MM.1S (cell line): ENCODE measurements at regions not wholly inside any gene's neighbourhood (a gene's known extent, or its start where the extent isn't known, plus 50 kb on each side); places are given as distances from the start of the nearest gene placed in this dataset.

ENCODE experiments used
- DNase-seq: peaks from one replicate; pipeline ENCODE4 v3.0.0-alpha.2; 2015
- H2AFZ ChIP-seq: fragments of 300-600 bp; sonication (generic); 2 replicates; pipeline ENCODE4 v1.6.0; 2016; ENCODE audit warnings: antibody characterized with exemption, low read length
- H3F3A ChIP-seq: fragments of 300-600 bp; sonication (generic); 2 replicates; pipeline ENCODE4 v1.6.1; 2016; ENCODE audit warnings: mild to moderate bottlenecking, antibody characterized with exemption, low read length, moderate library complexity, mixed read lengths; ENCODE audit not compliant: insufficient read depth
- H3K27ac ChIP-seq: fragments of 300-600 bp; sonication (generic); 2 replicates; pipeline ENCODE4 v1.5.1; 2016; ENCODE audit warnings: mild to moderate bottlenecking, low read length
- H3K27me3 ChIP-seq: fragments of 300-600 bp; sonication (generic); replicated peaks from 2 replicates; pipeline ENCODE4 v1.6.0; 2016; ENCODE audit warnings: low read length; ENCODE audit not compliant: insufficient read depth
- H3K36me3 ChIP-seq: fragments of 300-600 bp; sonication (generic); replicated peaks from 2 replicates; pipeline ENCODE4 v1.6.1; 2016; ENCODE audit warnings: mild to moderate bottlenecking, low read length, mixed read lengths; ENCODE audit not compliant: insufficient read depth
- H3K4me1 ChIP-seq: fragments of 300-600 bp; sonication (generic); 2 replicates; pipeline ENCODE4 v1.6.1; 2016; ENCODE audit warnings: low read length, mixed read lengths
- H3K4me2 ChIP-seq: fragments of 300-600 bp; sonication (generic); 2 replicates; pipeline ENCODE4 v1.6.0; 2016; ENCODE audit warnings: low read depth, low read length
- H3K4me3 ChIP-seq: fragments of 300-600 bp; sonication (generic); 2 replicates; pipeline ENCODE4 v1.5.1; 2016; ENCODE audit warnings: low read length, mixed read lengths
- H3K79me2 ChIP-seq: fragments of 300-600 bp; sonication (generic); 2 replicates; pipeline ENCODE4 v1.6.1; 2016; ENCODE audit warnings: mixed run types, low read length, mixed read lengths
- H3K9ac ChIP-seq: fragments of 300-600 bp; sonication (generic); 2 replicates; pipeline ENCODE4 v1.6.1; 2016; ENCODE audit warnings: low read length, mixed read lengths
- H3K9me2 ChIP-seq: fragments of 300-600 bp; sonication (generic); replicated peaks from 2 replicates; pipeline ENCODE4 v1.6.1; 2016; ENCODE audit warnings: mild to moderate bottlenecking, low read length, mixed read lengths; ENCODE audit not compliant: insufficient read depth
- H3K9me3 ChIP-seq: fragments of 300-600 bp; sonication (generic); replicated peaks from 2 replicates; pipeline ENCODE4 v1.6.1; 2016; ENCODE audit warnings: mild to moderate bottlenecking, low read length, mixed read lengths; ENCODE audit not compliant: insufficient read depth
- H4K20me1 ChIP-seq: fragments of 300-600 bp; sonication (generic); 2 replicates; pipeline ENCODE4 v1.6.1; 2016; ENCODE audit warnings: mild to moderate bottlenecking, low read length, moderate library complexity, mixed read lengths; ENCODE audit not compliant: insufficient read depth
- CTCF ChIP-seq: fragments of 300-600 bp; sonication (generic); IDR thresholded peaks from 2 replicates; pipeline ENCODE4 v1.5.1; 2016; ENCODE audit warnings: antibody characterized with exemption, low read length, mixed read lengths
- EZH2 ChIP-seq: fragments of 300-600 bp; sonication (generic); optimal IDR thresholded peaks from 2 replicates; pipeline ENCODE3; 2017; ENCODE audit warnings: low read depth, mild to moderate bottlenecking, antibody characterized with exemption, low read length, mixed read lengths
- EZH2phosphoT487 ChIP-seq: fragments of 300-600 bp; sonication (generic); IDR thresholded peaks from 2 replicates; pipeline ENCODE4 v1.6.1; 2018; ENCODE audit warnings: antibody characterized with exemption, low read length

GRCh38 chr7:86968618-86969017, 90.8 kb downstream of the ELAPOR2 start:
- Histone ChIP-seq H3K27me3 (no peaks in the 10 kb centered on the region), H3K79me2 (no peaks in the 10 kb centered on the region), H3K4me1 (peaks cover 12% of the 10 kb centered on the region)

GRCh38 chr7:86966916-86967315, 92.5 kb downstream of the ELAPOR2 start:
- TF ChIP-seq EZH2: no peak
- no peak for TF ChIP-seq CTCF
- TF ChIP-seq EZH2phosphoT487: no peak
- no peak overlapping the region for H3K27ac ChIP-seq
- H3K4me1 ChIP-seq: peaks cover 14% of the 10 kb centered on the region

More at GRCh38 chr7:86968618-86969017, 90.8 kb downstream of the ELAPOR2 start:
- no peak for DNase-seq
- Histone ChIP-seq H3K36me3 (no peaks in the 10 kb centered on the region), H2AFZ (no peak overlapping the region), H3K9me2 (no peaks in the 10 kb centered on the region), H3F3A (no peaks in the 10 kb centered on the region), H3K4me2 (no peak overlapping the region), H3K27ac (no peak overlapping the region), H3K9ac (no peak overlapping the region), H4K20me1 (no peaks in the 10 kb centered on the region), H3K4me3 (no peak overlapping the region), H3K9me3 (no peaks in the 10 kb centered on the region)
- TF ChIP-seq EZH2: no peak
- no peak for TF ChIP-seq EZH2phosphoT487
- no peak for TF ChIP-seq CTCF

GRCh38 chr7:86965727-86966120, 93.7 kb downstream of the ELAPOR2 start:
- Histone ChIP-seq H3K36me3 (no peaks in the 10 kb centered on the region), H3K27me3 (no peaks in the 10 kb centered on the region), H3K4me2 (no peak overlapping the region), H3K9me3 (no peaks in the 10 kb centered on the region), H3K27ac (no peak overlapping the region), H4K20me1 (no peaks in the 10 kb centered on the region), H3K9me2 (no peaks in the 10 kb centered on the region), H3K4me3 (no peak overlapping the region), H3K79me2 (no peaks in the 10 kb centered on the region), H2AFZ (no peak overlapping the region), H3K9ac (no peak overlapping the region), H3F3A (no peaks in the 10 kb centered on the region), H3K4me1 (peaks cover 9% of the 10 kb centered on the region)
- DNase-seq: no peak
- no peak for TF ChIP-seq CTCF
- no peak for TF ChIP-seq EZH2phosphoT487
- TF ChIP-seq EZH2: no peak

More at GRCh38 chr7:86966916-86967315, 92.5 kb downstream of the ELAPOR2 start:
- H3K27me3 ChIP-seq: no peaks in the 10 kb centered on the region
- no peaks in the 10 kb centered on the region for H3K36me3 ChIP-seq
- no peaks in the 10 kb centered on the region for H3K9me2 ChIP-seq
- H3K9me3 ChIP-seq: no peaks in the 10 kb centered on the region
- H3F3A ChIP-seq: no peaks in the 10 kb centered on the region
- no peak overlapping the region for H2AFZ ChIP-seq
- no peaks in the 10 kb centered on the region for H3K79me2 ChIP-seq
- no peak overlapping the region for H3K4me2 ChIP-seq
- no peak overlapping the region for H3K9ac ChIP-seq
- H3K4me3 ChIP-seq: no peak overlapping the region
- no peak for DNase-seq
- H4K20me1 ChIP-seq: no peaks in the 10 kb centered on the region
